HPDE6-E6E7 (cell line): ENCODE measurements at regions not wholly inside any gene's neighbourhood (a gene's known extent, or its start where the extent isn't known, plus 50 kb on each side); places are given as distances from the start of the nearest gene placed in this dataset.

Experiments
- DNase-seq: peaks from one replicate; pipeline ENCODE4 v3.0.0; 2011; ENCODE audit warnings: missing footprints; ENCODE audit errors: extremely low spot score

- no peak for DNase-seq
Observed at GRCh38 chr4:110886856-110887255, 264.0 kb upstream of the PITX2 start.

- DNase-seq = no peak
Observed at GRCh38 chr4:110897784-110898183, 274.9 kb upstream of the PITX2 start.

- no peak for DNase-seq
Observed at GRCh38 chr4:110898290-110898689, 275.4 kb upstream of the PITX2 start.

GRCh38 chr4:110900213-110900769 lies 277.4 kb upstream of the PITX2 start:
- no peak for DNase-seq

GRCh38 chr4:110902500-110902899 lies 279.6 kb upstream of the PITX2 start:
- DNase-seq = peak; percentile 16

- DNase-seq = no peak
Observed at GRCh38 chr4:110904435-110905065, 281.7 kb upstream of the PITX2 start.

- DNase-seq = no peak
Observed at GRCh38 chr4:110905367-110905766, 282.5 kb upstream of the PITX2 start.

GRCh38 chr4:110907801-110908313 lies 285.0 kb upstream of the PITX2 start:
- no peak for DNase-seq

GRCh38 chr4:110914791-110915190 lies 291.9 kb upstream of the PITX2 start:
- DNase-seq = no peak

- DNase-seq = no peak
Observed at GRCh38 chr4:110915301-110915700, 292.4 kb upstream of the PITX2 start.

GRCh38 chr4:110916505-110916904 lies 293.6 kb upstream of the PITX2 start:
- DNase-seq = no peak

- DNase-seq = no peak
Observed at GRCh38 chr4:110917835-110918234, 295.0 kb upstream of the PITX2 start.

- DNase-seq = no peak
Observed at GRCh38 chr4:110920990-110921389, 298.1 kb upstream of the PITX2 start.

- DNase-seq = no peak
Observed at GRCh38 chr4:110924761-110925160, 301.9 kb upstream of the PITX2 start.

- no peak for DNase-seq
Observed at GRCh38 chr4:110926841-110927400, 304.0 kb upstream of the PITX2 start.

- no peak for DNase-seq
Observed at GRCh38 chr4:110933341-110933740, 310.5 kb upstream of the PITX2 start.

- no peak for DNase-seq
Observed at GRCh38 chr4:110944501-110944900, 321.6 kb upstream of the PITX2 start.

GRCh38 chr4:110945600-110945999 lies 322.7 kb upstream of the PITX2 start:
- no peak for DNase-seq

- no peak for DNase-seq
Observed at GRCh38 chr4:110949542-110949941, 326.7 kb upstream of the PITX2 start.

GRCh38 chr4:110950731-110951130 lies 327.9 kb upstream of the PITX2 start:
- DNase-seq = no peak

GRCh38 chr4:110953191-110953590 lies 330.3 kb upstream of the PITX2 start:
- no peak for DNase-seq

- no peak for DNase-seq
Observed at GRCh38 chr4:110953898-110954297, 331.0 kb upstream of the PITX2 start.

GRCh38 chr4:110955748-110956147 lies 332.9 kb upstream of the PITX2 start:
- DNase-seq = no peak
